ENCODE measurements at regions not wholly inside any gene's neighbourhood (a gene's known extent, or its start where the extent isn't known, plus 50 kb on each side); places are given as distances from the start of the nearest gene placed in this dataset.

GRCh38 chr2:217515615-217516309, 487.0 kb downstream of the TNS1 start:
- no peak for TF ChIP-seq CTCF (IDR thresholded peaks at IDR 0.05)
- no peak for TF ChIP-seq POLR2AphosphoS5 (IDR thresholded peaks at IDR 0.05)
